ENCODE measurements at regions not wholly inside any gene's neighbourhood (a gene's known extent, or its start where the extent isn't known, plus 50 kb on each side); places are given as distances from the start of the nearest gene placed in this dataset.

- TF ChIP-seq ZFP30 (CRISPR knock-in tag; IDR thresholded peaks at IDR 0.05) (no peak), ZNF70 (CRISPR knock-in tag; IDR thresholded peaks at IDR 0.05) (no peak), PPARA (CRISPR knock-in tag; IDR thresholded peaks at IDR 0.05; ENCODE audit: borderline replicate concordance) (no peak), CSDC2 (CRISPR knock-in tag; IDR thresholded peaks at IDR 0.05) (no peak), ARNTL (CRISPR knock-in tag; IDR thresholded peaks at IDR 0.05; ENCODE audit: borderline replicate concordance, low read depth) (no peak)
- ATAC-seq: no peak
These were observed 105.6 kb upstream of the AP1S2 start for GRCh38 chrX:15960237-15960636.

GRCh38 chrX:15956681-15957080, 102.1 kb upstream of the AP1S2 start:
- no peak for TF ChIP-seq ZNF8 (CRISPR knock-in tag; IDR thresholded peaks at IDR 0.05)
- TF ChIP-seq PATZ1 (CRISPR knock-in tag; IDR thresholded peaks at IDR 0.05; ENCODE audit: borderline replicate concordance): no peak
- TF ChIP-seq ESRRG (CRISPR knock-in tag; IDR thresholded peaks at IDR 0.05): no peak
- TF ChIP-seq GLIS3 (CRISPR knock-in tag; IDR thresholded peaks at IDR 0.05): no peak
- no peak for TF ChIP-seq OSR1 (CRISPR knock-in tag; IDR thresholded peaks at IDR 0.05)
- no peak for TF ChIP-seq BACH2 (CRISPR knock-in tag; IDR thresholded peaks at IDR 0.05; ENCODE audit: borderline replicate concordance)
- TF ChIP-seq ZFP3 (CRISPR knock-in tag; IDR thresholded peaks at IDR 0.05): no peak
- no peak for TF ChIP-seq CREB5 (CRISPR knock-in tag; IDR thresholded peaks at IDR 0.05; ENCODE audit: low read depth)
- no peak for TF ChIP-seq SNAI2 (CRISPR knock-in tag; IDR thresholded peaks at IDR 0.05)
- TF ChIP-seq POU6F1 (CRISPR knock-in tag; IDR thresholded peaks at IDR 0.05; ENCODE audit: borderline replicate concordance, low read depth): no peak
- no peak for TF ChIP-seq ZC3H10 (CRISPR knock-in tag; IDR thresholded peaks at IDR 0.05)
- no peak for TF ChIP-seq ZFP30 (CRISPR knock-in tag; IDR thresholded peaks at IDR 0.05)
- TF ChIP-seq ZNF565 (CRISPR knock-in tag; conservative IDR thresholded peaks at IDR 0.05; ENCODE audit: low read depth): no peak
- no peak for TF ChIP-seq CSRNP3 (CRISPR knock-in tag; IDR thresholded peaks at IDR 0.05)
- no peak for TF ChIP-seq ISL1 (CRISPR knock-in tag; IDR thresholded peaks at IDR 0.05)
- peak; percentile 77 for ATAC-seq

GRCh38 chrX:15953801-15954200, 99.2 kb upstream of the AP1S2 start:
- TF ChIP-seq PATZ1 (CRISPR knock-in tag; IDR thresholded peaks at IDR 0.05; ENCODE audit: borderline replicate concordance) (no peak), CSDC2 (CRISPR knock-in tag; IDR thresholded peaks at IDR 0.05) (no peak), ZNF70 (CRISPR knock-in tag; IDR thresholded peaks at IDR 0.05) (no peak), CREB5 (CRISPR knock-in tag; IDR thresholded peaks at IDR 0.05; ENCODE audit: low read depth) (no peak), ZFP30 (CRISPR knock-in tag; IDR thresholded peaks at IDR 0.05) (no peak), ZNF565 (CRISPR knock-in tag; conservative IDR thresholded peaks at IDR 0.05; ENCODE audit: low read depth) (no peak), SNAI2 (CRISPR knock-in tag; IDR thresholded peaks at IDR 0.05) (no peak), ISL1 (CRISPR knock-in tag; IDR thresholded peaks at IDR 0.05) (no peak), BACH2 (CRISPR knock-in tag; IDR thresholded peaks at IDR 0.05; ENCODE audit: borderline replicate concordance) (no peak), ZFP3 (CRISPR knock-in tag; IDR thresholded peaks at IDR 0.05) (no peak), RARB (CRISPR knock-in tag; IDR thresholded peaks at IDR 0.05) (no peak), ZC3H10 (CRISPR knock-in tag; IDR thresholded peaks at IDR 0.05) (no peak), TOX (CRISPR knock-in tag; IDR thresholded peaks at IDR 0.05; ENCODE audit: borderline replicate concordance) (no peak), TCF4 (CRISPR knock-in tag; IDR thresholded peaks at IDR 0.05; ENCODE audit: borderline replicate concordance) (no peak)
- no peak for ATAC-seq
